PFSK-1 (cell line): ENCODE measurements at regions not wholly inside any gene's neighbourhood (a gene's known extent, or its start where the extent isn't known, plus 50 kb on each side); places are given as distances from the start of the nearest gene placed in this dataset.

Experiments used
- FOXP2 ChIP-seq: optimal IDR thresholded peaks from 2 replicates; pipeline ENCODE3; 2011; ENCODE audit warnings: borderline replicate concordance, control low read depth, inconsistent platforms; ENCODE audit not compliant: insufficient read depth; ENCODE audit errors: extremely low read length, extremely low read depth
- POLR2AphosphoS5 ChIP-seq: IDR thresholded peaks from 2 replicates; pipeline ENCODE4 v1.6.1; 2012; ENCODE audit warnings: low read depth, mild to moderate bottlenecking, control low read depth, low read length, moderate library complexity
- REST ChIP-seq, 2 experiments: IDR thresholded peaks; 2 replicates each; pipeline versions ENCODE4 v1.6.1 to v1.8.0; 2011 to 2012; ENCODE audit warnings: low read depth in 2 of 2, low read length in 2 of 2, control low read depth in 1 of 2, inconsistent platforms in 1 of 2, mild to moderate bottlenecking in 1 of 2, moderate library complexity in 1 of 2; ENCODE audit not compliant: insufficient read depth in 1 of 2
- SIN3A ChIP-seq: IDR thresholded peaks from 2 replicates; pipeline ENCODE4 v1.6.1; 2012; ENCODE audit warnings: mild to moderate bottlenecking, low read length, moderate library complexity, borderline replicate concordance; ENCODE audit not compliant: insufficient read depth
- TAF1 ChIP-seq: IDR thresholded peaks from 2 replicates; pipeline ENCODE4 v1.6.1; 2012; ENCODE audit warnings: low read length, control low read depth, borderline replicate concordance; ENCODE audit not compliant: insufficient read depth

GRCh38 chr15:79773128-79773527, 123.7 kb downstream of the MTHFS start:
- TF ChIP-seq SIN3A (no peak), TAF1 (no peak), FOXP2 (no peak), REST (IDR thresholded peaks at IDR 0.05; ENCODE audit: insufficient read depth in 1 of 2, low read depth in 2 of 2, low read length in 2 of 2) (no peak), POLR2AphosphoS5 (no peak)

- TF ChIP-seq REST (IDR thresholded peaks at IDR 0.05; ENCODE audit: insufficient read depth in 1 of 2, low read depth in 2 of 2, low read length in 2 of 2), result no peak
- TF ChIP-seq TAF1, result no peak
- TF ChIP-seq FOXP2, result no peak
- TF ChIP-seq SIN3A, result no peak
- no peak for TF ChIP-seq POLR2AphosphoS5
Observed at GRCh38 chr15:79775821-79776220, 121.0 kb downstream of the MTHFS start.

- no peak for TF ChIP-seq POLR2AphosphoS5
- no peak for TF ChIP-seq TAF1
- no peak for TF ChIP-seq FOXP2
- no peak for TF ChIP-seq SIN3A
- no peak for TF ChIP-seq REST (IDR thresholded peaks at IDR 0.05; ENCODE audit: insufficient read depth in 1 of 2, low read depth in 2 of 2, low read length in 2 of 2)
Observed at GRCh38 chr15:79777916-79778315, 118.9 kb downstream of the MTHFS start.

- no peak for TF ChIP-seq REST (IDR thresholded peaks at IDR 0.05; ENCODE audit: insufficient read depth in 1 of 2, low read depth in 2 of 2, low read length in 2 of 2)
- no peak for TF ChIP-seq SIN3A
- TF ChIP-seq TAF1, result no peak
- no peak for TF ChIP-seq POLR2AphosphoS5
- no peak for TF ChIP-seq FOXP2
Observed at GRCh38 chr15:79778378-79778990, 118.3 kb downstream of the MTHFS start.

- TF ChIP-seq TAF1 (no peak), POLR2AphosphoS5 (no peak), REST (IDR thresholded peaks at IDR 0.05; ENCODE audit: insufficient read depth in 1 of 2, low read depth in 2 of 2, low read length in 2 of 2) (no peak), FOXP2 (no peak), SIN3A (no peak)
Observed at GRCh38 chr15:79779746-79780145, 117.1 kb downstream of the MTHFS start.
